OCI-LY7 (cell line): ENCODE measurements at regions not wholly inside any gene's neighbourhood (a gene's known extent, or its start where the extent isn't known, plus 50 kb on each side); places are given as distances from the start of the nearest gene placed in this dataset.

ENCODE experiments used
- CTCF ChIP-seq: fragments of 200-600 bp; sonication (generic); conservative IDR thresholded peaks from 2 replicates; pipeline ENCODE4 v1.5.1; 2014; ENCODE audit warnings: mild to moderate bottlenecking, antibody characterized with exemption, low read length, moderate library complexity, mixed read lengths
- EZH2phosphoT487 ChIP-seq: fragments of 200-600 bp; sonication (generic); IDR thresholded peaks from 2 replicates; pipeline ENCODE4 v1.6.1; 2018; ENCODE audit warnings: low read depth, borderline replicate concordance, mild to moderate bottlenecking, mixed run types, antibody characterized with exemption, low read length, moderate library complexity, mixed read lengths

GRCh38 chr4:181148470-181148869 is 1094.7 kb upstream of the TENM3 start:
- no peak for TF ChIP-seq CTCF
- no peak for TF ChIP-seq EZH2phosphoT487
